GM18519 (cell line): ENCODE measurements at regions not wholly inside any gene's neighbourhood (a gene's known extent, or its start where the extent isn't known, plus 50 kb on each side); places are given as distances from the start of the nearest gene placed in this dataset.

Source experiments
- ATAC-seq: cut with Tn5 transposase; IDR thresholded peaks from one replicate; pipeline ENCODE4 v1.9.1; 2021; ENCODE audit warnings: mild to moderate bottlenecking, moderate library complexity; ENCODE audit not compliant: unreplicated experiment, low FRiP score

- no peak for ATAC-seq
Measured at GRCh38 chr12:90021795-90022440, 313.3 kb upstream of the ATP2B1 start.

GRCh38 chr12:90020881-90021280 is 312.2 kb upstream of the ATP2B1 start:
- ATAC-seq, result no peak

- no peak for ATAC-seq
Measured at GRCh38 chr12:90020436-90020835, 311.8 kb upstream of the ATP2B1 start.

GRCh38 chr12:90020014-90020413 is 311.4 kb upstream of the ATP2B1 start:
- no peak for ATAC-seq

GRCh38 chr12:90017316-90017715 is 308.7 kb upstream of the ATP2B1 start:
- no peak for ATAC-seq

GRCh38 chr12:90015228-90015627 is 306.6 kb upstream of the ATP2B1 start:
- no peak for ATAC-seq

- no peak for ATAC-seq
Measured at GRCh38 chr12:90013409-90013808, 304.8 kb upstream of the ATP2B1 start.

GRCh38 chr12:90010089-90010488 is 301.5 kb upstream of the ATP2B1 start:
- ATAC-seq, result no peak

- ATAC-seq, result no peak
Measured at GRCh38 chr12:90008277-90008676, 299.6 kb upstream of the ATP2B1 start.

- no peak for ATAC-seq
Measured at GRCh38 chr12:90004319-90005074, 295.9 kb upstream of the ATP2B1 start.

GRCh38 chr12:90003688-90004087 is 295.1 kb upstream of the ATP2B1 start:
- ATAC-seq, result no peak

GRCh38 chr12:90000721-90001120 is 292.1 kb upstream of the ATP2B1 start:
- ATAC-seq, result no peak

- no peak for ATAC-seq
Measured at GRCh38 chr12:89999699-90000505, 291.3 kb upstream of the ATP2B1 start.

- no peak for ATAC-seq
Measured at GRCh38 chr12:89995870-89996269, 287.2 kb upstream of the ATP2B1 start.

GRCh38 chr12:89994911-89995310 is 286.3 kb upstream of the ATP2B1 start:
- ATAC-seq, result no peak

- no peak for ATAC-seq
Measured at GRCh38 chr12:89993632-89994031, 285.0 kb upstream of the ATP2B1 start.

GRCh38 chr12:89992668-89993451 is 284.2 kb upstream of the ATP2B1 start:
- ATAC-seq, result no peak

GRCh38 chr12:89991807-89992590 is 283.4 kb upstream of the ATP2B1 start:
- ATAC-seq, result no peak

- no peak for ATAC-seq
Measured at GRCh38 chr12:89988188-89988915, 279.7 kb upstream of the ATP2B1 start.
